ENCODE measurements at regions not wholly inside any gene's neighbourhood (a gene's known extent, or its start where the extent isn't known, plus 50 kb on each side); places are given as distances from the start of the nearest gene placed in this dataset.

- H3K9me3 ChIP-seq (ENCODE audit: low read depth, low read length) = no peaks in the 10 kb centered on the region
- no peak overlapping the region for H3K4me3 ChIP-seq (ENCODE audit: insufficient read depth, low read length)
- no peak overlapping the region for H3K27ac ChIP-seq (ENCODE audit: low read depth, low read length)
- TF ChIP-seq CTCF (IDR thresholded peaks at IDR 0.05; ENCODE audit: extremely low read depth, low read depth, low read length) = no peak
- H3K4me1 ChIP-seq (ENCODE audit: insufficient read depth, low read length) = no peaks in the 10 kb centered on the region
- H3K27me3 ChIP-seq (ENCODE audit: insufficient read depth, low read length) = no peaks in the 10 kb centered on the region
- no peak for DNase-seq (ENCODE audit: insufficient read length, low spot score, missing footprints)
- no peak overlapping the region for H2AFZ ChIP-seq (ENCODE audit: low read length)
- no peaks in the 10 kb centered on the region for H3K36me3 ChIP-seq (ENCODE audit: insufficient read depth, low read length)
- H3K79me2 ChIP-seq (ENCODE audit: insufficient read depth, low read length) = no peaks in the 10 kb centered on the region
- H4K20me1 ChIP-seq (ENCODE audit: insufficient read depth, low read length) = no peaks in the 10 kb centered on the region
- H3K4me2 ChIP-seq (ENCODE audit: insufficient read depth, low read length) = no peak overlapping the region
These were observed 196.4 kb upstream of the PARP11 start for GRCh38 chr12:4069670-4070010.

- H2AFZ ChIP-seq (ENCODE audit: low read length) = no peak overlapping the region
- no peaks in the 10 kb centered on the region for H3K27me3 ChIP-seq (ENCODE audit: insufficient read depth, low read length)
- no peak overlapping the region for H3K27ac ChIP-seq (ENCODE audit: low read depth, low read length)
- no peaks in the 10 kb centered on the region for H4K20me1 ChIP-seq (ENCODE audit: insufficient read depth, low read length)
- no peak for TF ChIP-seq CTCF (IDR thresholded peaks at IDR 0.05; ENCODE audit: extremely low read depth, low read depth, low read length)
- no peaks in the 10 kb centered on the region for H3K9me3 ChIP-seq (ENCODE audit: low read depth, low read length)
- no peaks in the 10 kb centered on the region for H3K36me3 ChIP-seq (ENCODE audit: insufficient read depth, low read length)
- no peak overlapping the region for H3K4me3 ChIP-seq (ENCODE audit: insufficient read depth, low read length)
- H3K4me1 ChIP-seq (ENCODE audit: insufficient read depth, low read length) = no peaks in the 10 kb centered on the region
- H3K79me2 ChIP-seq (ENCODE audit: insufficient read depth, low read length) = no peaks in the 10 kb centered on the region
- DNase-seq (ENCODE audit: insufficient read length, low spot score, missing footprints) = no peak
- H3K4me2 ChIP-seq (ENCODE audit: insufficient read depth, low read length) = no peak overlapping the region
These were observed 195.9 kb upstream of the PARP11 start for GRCh38 chr12:4068981-4069669.

GRCh38 chr12:4064008-4064407 is 190.8 kb upstream of the PARP11 start:
- no peaks in the 10 kb centered on the region for H3K27me3 ChIP-seq (ENCODE audit: insufficient read depth, low read length)
- TF ChIP-seq CTCF (IDR thresholded peaks at IDR 0.05; ENCODE audit: extremely low read depth, low read depth, low read length) = no peak

GRCh38 chr12:4059898-4060568 is 186.8 kb upstream of the PARP11 start:
- Histone ChIP-seq H3K4me2 (ENCODE audit: insufficient read depth, low read length) (no peak overlapping the region), H3K27me3 (ENCODE audit: insufficient read depth, low read length) (no peaks in the 10 kb centered on the region), H3K79me2 (ENCODE audit: insufficient read depth, low read length) (no peaks in the 10 kb centered on the region), H4K20me1 (ENCODE audit: insufficient read depth, low read length) (no peaks in the 10 kb centered on the region), H3K9me3 (ENCODE audit: low read depth, low read length) (no peaks in the 10 kb centered on the region), H2AFZ (ENCODE audit: low read length) (no peak overlapping the region), H3K4me3 (ENCODE audit: insufficient read depth, low read length) (no peak overlapping the region), H3K27ac (ENCODE audit: low read depth, low read length) (no peak overlapping the region), H3K36me3 (ENCODE audit: insufficient read depth, low read length) (no peaks in the 10 kb centered on the region), H3K4me1 (ENCODE audit: insufficient read depth, low read length) (no peaks in the 10 kb centered on the region)
- no peak for TF ChIP-seq CTCF (IDR thresholded peaks at IDR 0.05; ENCODE audit: extremely low read depth, low read depth, low read length)
- DNase-seq (ENCODE audit: insufficient read length, low spot score, missing footprints) = no peak

More at GRCh38 chr12:4064008-4064407, 190.8 kb upstream of the PARP11 start:
- DNase-seq (ENCODE audit: insufficient read length, low spot score, missing footprints) = no peak
- no peaks in the 10 kb centered on the region for H4K20me1 ChIP-seq (ENCODE audit: insufficient read depth, low read length)
- H3K36me3 ChIP-seq (ENCODE audit: insufficient read depth, low read length) = no peaks in the 10 kb centered on the region
- no peaks in the 10 kb centered on the region for H3K4me1 ChIP-seq (ENCODE audit: insufficient read depth, low read length)
- H3K79me2 ChIP-seq (ENCODE audit: insufficient read depth, low read length) = no peaks in the 10 kb centered on the region
- H3K9me3 ChIP-seq (ENCODE audit: low read depth, low read length) = no peaks in the 10 kb centered on the region
- H3K27ac ChIP-seq (ENCODE audit: low read depth, low read length) = no peak overlapping the region
- no peak overlapping the region for H3K4me2 ChIP-seq (ENCODE audit: insufficient read depth, low read length)
- H3K4me3 ChIP-seq (ENCODE audit: insufficient read depth, low read length) = no peak overlapping the region
- no peak overlapping the region for H2AFZ ChIP-seq (ENCODE audit: low read length)

All from osteoblast (primary cell).